GM23338 (cell line): ENCODE measurements at regions not wholly inside any gene's neighbourhood (a gene's known extent, or its start where the extent isn't known, plus 50 kb on each side); places are given as distances from the start of the nearest gene placed in this dataset.

Experiments used
- ATAC-seq: fragments of 200-7000 bp; cut with Tn5 transposase; 3 replicates; pipeline ENCODE4 v1.9.1; 2020
- DNase-seq: peaks from one replicate; pipeline ENCODE4 v3.0.0-alpha.2; 2015; ENCODE audit warnings: low spot score
- H2AFZ ChIP-seq: fragments of 200-600 bp; sonication (generic); 2 replicates; pipeline ENCODE4 v1.8.0; 2016; ENCODE audit warnings: antibody characterized with exemption, mild to moderate bottlenecking, moderate library complexity
- H3F3A ChIP-seq: fragments of 200-600 bp; sonication (generic); replicated peaks from 2 replicates; pipeline ENCODE4 v1.8.0; 2017; ENCODE audit warnings: antibody characterized with exemption, mixed run types, low read depth
- H3K27ac ChIP-seq: fragments of 200-600 bp; sonication (generic); 2 replicates; pipeline ENCODE4 v1.6.1; 2016; ENCODE audit warnings: low read depth
- H3K27me3 ChIP-seq: fragments of 200-600 bp; sonication (generic); 2 replicates; pipeline ENCODE4 v1.8.0; 2016; ENCODE audit warnings: mild to moderate bottlenecking, mixed run types, moderate library complexity; ENCODE audit not compliant: insufficient read depth
- H3K36me3 ChIP-seq: fragments of 200-600 bp; sonication (generic); 2 replicates; pipeline ENCODE4 v1.8.0; 2016; ENCODE audit warnings: mild to moderate bottlenecking; ENCODE audit not compliant: insufficient read depth
- H3K4me1 ChIP-seq: fragments of 200-600 bp; sonication (generic); 2 replicates; pipeline ENCODE4 v1.8.0; 2016; ENCODE audit warnings: mild to moderate bottlenecking, moderate library complexity; ENCODE audit not compliant: insufficient read depth
- H3K4me2 ChIP-seq: fragments of 200-600 bp; sonication (generic); 2 replicates; pipeline ENCODE4 v1.7.1; 2017; ENCODE audit warnings: mixed run types
- H3K4me3 ChIP-seq: fragments of 200-600 bp; sonication (generic); 2 replicates; pipeline ENCODE4 v1.6.1; 2016; ENCODE audit warnings: mixed run types
- H3K79me2 ChIP-seq: fragments of 200-600 bp; sonication (generic); replicated peaks from 2 replicates; pipeline ENCODE4 v1.8.0; 2017; ENCODE audit warnings: mild to moderate bottlenecking; ENCODE audit not compliant: insufficient read depth
- H3K9me2 ChIP-seq: fragments of 200-600 bp; sonication (generic); 2 replicates; pipeline ENCODE4 v1.8.0; 2017; ENCODE audit not compliant: insufficient read depth
- H4K20me1 ChIP-seq: fragments of 200-600 bp; sonication (generic); replicated peaks from 2 replicates; pipeline ENCODE4 v1.8.0; 2017; ENCODE audit warnings: mild to moderate bottlenecking; ENCODE audit not compliant: insufficient read depth
- H3K27ac Mint-ChIP-seq: 2 replicates; pipeline ENCODE4 v1.8.0; 2020; ENCODE audit warnings: inconsistent platforms, mild to moderate bottlenecking, moderate library complexity, mixed read lengths
- H3K27me3 Mint-ChIP-seq: 3 replicates; pipeline ENCODE4 v1.8.0; 2022; ENCODE audit warnings: low read depth, mild to moderate bottlenecking, moderate library complexity, mixed read lengths, inconsistent platforms; ENCODE audit not compliant: insufficient read depth, poor library complexity
- H3K36me3 Mint-ChIP-seq: 3 replicates; pipeline ENCODE4 v1.8.0; 2021; ENCODE audit warnings: low read depth, mild to moderate bottlenecking, inconsistent platforms, moderate library complexity, mixed read lengths
- H3K4me1 Mint-ChIP-seq: 3 replicates; pipeline ENCODE4 v1.8.0; 2020; ENCODE audit warnings: mild to moderate bottlenecking, inconsistent platforms, mixed read lengths
- H3K4me3 Mint-ChIP-seq: 3 replicates; pipeline ENCODE4 v1.8.0; 2021; ENCODE audit warnings: moderate library complexity, mild to moderate bottlenecking, inconsistent platforms, mixed read lengths
- H3K9me3 Mint-ChIP-seq: 3 replicates; pipeline ENCODE4 v1.8.0; 2020; ENCODE audit warnings: moderate library complexity, mild to moderate bottlenecking, inconsistent platforms, mixed read lengths
- CREB1 ChIP-seq: fragments of 250-450 bp; sonication (Bioruptor Pico); IDR thresholded peaks from 2 replicates; pipeline ENCODE4 v1.5.0; 2020; ENCODE audit warnings: low read depth, mild to moderate bottlenecking, moderate library complexity
- EZH2 ChIP-seq: fragments of 200-600 bp; sonication (generic); IDR thresholded peaks from one replicate; pipeline ENCODE4 v1.8.0; 2017; ENCODE audit warnings: antibody characterized with exemption, mild to moderate bottlenecking, low read depth; ENCODE audit not compliant: unreplicated experiment
- EZH2phosphoT487 ChIP-seq: fragments of 200-600 bp; sonication (generic); IDR thresholded peaks from one replicate; pipeline ENCODE4 v1.8.1; 2018; ENCODE audit warnings: antibody characterized with exemption; ENCODE audit not compliant: unreplicated experiment
- JUNB ChIP-seq: IDR thresholded peaks from one replicate; pipeline ENCODE4 v1.6.1; 2016; ENCODE audit warnings: antibody characterized with exemption; ENCODE audit not compliant: unreplicated experiment
- NANOG ChIP-seq: IDR thresholded peaks from 2 replicates; pipeline ENCODE4 v1.6.1; 2016; ENCODE audit warnings: antibody characterized with exemption, borderline replicate concordance
- POLR2AphosphoS5 ChIP-seq: IDR thresholded peaks from 2 replicates; pipeline ENCODE4 v1.6.1; 2016; ENCODE audit warnings: antibody characterized with exemption, low read depth
- STAT1 ChIP-seq: IDR thresholded peaks from one replicate; pipeline ENCODE4 v1.6.1; 2016; ENCODE audit warnings: antibody characterized with exemption; ENCODE audit not compliant: unreplicated experiment
- ZNF114 ChIP-seq: fragments of 250-450 bp; sonication (Bioruptor Pico); IDR thresholded peaks from 2 replicates; pipeline ENCODE4 v1.5.0; 2020; ENCODE audit warnings: mild to moderate bottlenecking, moderate library complexity
- ZNF331 ChIP-seq: fragments of 250-450 bp; sonication (Bioruptor Pico); IDR thresholded peaks from 2 replicates; pipeline ENCODE4 v1.5.0; 2020; ENCODE audit warnings: low read depth, mild to moderate bottlenecking, moderate library complexity
- TF ChIP-seq, protein P1 (sequence below): IDR thresholded peaks from one replicate; pipeline ENCODE4 v1.6.1; 2018; ENCODE audit warnings: antibody characterized with exemption; ENCODE audit not compliant: unreplicated experiment
- TF ChIP-seq, protein P2 (sequence below): fragments of 250-450 bp; sonication (Bioruptor Pico); IDR thresholded peaks from 2 replicates; pipeline ENCODE4 v1.5.0; 2020; ENCODE audit warnings: mild to moderate bottlenecking, moderate library complexity
- TF ChIP-seq, protein P3 (sequence below), 2 experiments: fragments of 200-600 bp in 1 of 2; sonication (generic) in 1 of 2; conservative IDR thresholded peaks; 2 replicates each; pipeline versions ENCODE4 v1.5.1 to v1.6.1; 2016 to 2017; ENCODE audit warnings: antibody characterized with exemption in 2 of 2, low read depth in 2 of 2, mild to moderate bottlenecking in 2 of 2, moderate library complexity in 1 of 2
- TF ChIP-seq, protein P4 (sequence below): IDR thresholded peaks from 2 replicates; pipeline ENCODE4 v1.6.1; 2016; ENCODE audit warnings: antibody characterized with exemption

DNA sequence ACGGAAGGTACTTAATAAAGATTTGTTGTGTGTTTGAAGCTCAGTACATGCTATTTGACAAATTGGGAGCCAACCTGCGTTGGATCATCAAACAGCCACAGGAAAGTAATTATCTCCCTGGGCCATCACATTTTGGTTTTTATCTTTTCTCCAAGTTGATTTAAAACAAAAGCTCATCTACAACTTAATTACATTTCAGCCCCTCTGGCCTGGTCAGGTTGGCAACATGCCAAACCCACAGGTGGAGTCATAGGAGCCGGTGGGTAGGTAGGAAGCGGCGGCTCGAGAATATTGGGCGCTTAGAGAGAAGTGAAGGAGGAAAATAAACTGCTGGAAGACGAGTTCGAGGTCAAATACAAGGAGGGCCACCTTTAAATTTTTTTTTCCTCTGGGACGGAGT is 64.9 kb upstream of the FANCC start:
- peaks cover 6% of the 10 kb centered on the region for H3K27me3 Mint-ChIP-seq
- no peak overlapping the region for H3K4me3 Mint-ChIP-seq
- Histone ChIP-seq H3K4me1 (no peaks in the 10 kb centered on the region), H3K27ac (no peak overlapping the region), H3K4me3 (no peak overlapping the region), H4K20me1 (no peaks in the 10 kb centered on the region), H3F3A (no peaks in the 10 kb centered on the region), H3K27me3 (no peaks in the 10 kb centered on the region), H3K4me2 (no peak overlapping the region), H3K79me2 (no peaks in the 10 kb centered on the region), H3K9me2 (no peaks in the 10 kb centered on the region), H2AFZ (no peak overlapping the region), H3K36me3 (no peaks in the 10 kb centered on the region)
- H3K27ac Mint-ChIP-seq: no peak overlapping the region
- TF ChIP-seq ZNF331: no peak
- no peak for TF ChIP-seq EZH2
- TF ChIP-seq, protein P1, sequence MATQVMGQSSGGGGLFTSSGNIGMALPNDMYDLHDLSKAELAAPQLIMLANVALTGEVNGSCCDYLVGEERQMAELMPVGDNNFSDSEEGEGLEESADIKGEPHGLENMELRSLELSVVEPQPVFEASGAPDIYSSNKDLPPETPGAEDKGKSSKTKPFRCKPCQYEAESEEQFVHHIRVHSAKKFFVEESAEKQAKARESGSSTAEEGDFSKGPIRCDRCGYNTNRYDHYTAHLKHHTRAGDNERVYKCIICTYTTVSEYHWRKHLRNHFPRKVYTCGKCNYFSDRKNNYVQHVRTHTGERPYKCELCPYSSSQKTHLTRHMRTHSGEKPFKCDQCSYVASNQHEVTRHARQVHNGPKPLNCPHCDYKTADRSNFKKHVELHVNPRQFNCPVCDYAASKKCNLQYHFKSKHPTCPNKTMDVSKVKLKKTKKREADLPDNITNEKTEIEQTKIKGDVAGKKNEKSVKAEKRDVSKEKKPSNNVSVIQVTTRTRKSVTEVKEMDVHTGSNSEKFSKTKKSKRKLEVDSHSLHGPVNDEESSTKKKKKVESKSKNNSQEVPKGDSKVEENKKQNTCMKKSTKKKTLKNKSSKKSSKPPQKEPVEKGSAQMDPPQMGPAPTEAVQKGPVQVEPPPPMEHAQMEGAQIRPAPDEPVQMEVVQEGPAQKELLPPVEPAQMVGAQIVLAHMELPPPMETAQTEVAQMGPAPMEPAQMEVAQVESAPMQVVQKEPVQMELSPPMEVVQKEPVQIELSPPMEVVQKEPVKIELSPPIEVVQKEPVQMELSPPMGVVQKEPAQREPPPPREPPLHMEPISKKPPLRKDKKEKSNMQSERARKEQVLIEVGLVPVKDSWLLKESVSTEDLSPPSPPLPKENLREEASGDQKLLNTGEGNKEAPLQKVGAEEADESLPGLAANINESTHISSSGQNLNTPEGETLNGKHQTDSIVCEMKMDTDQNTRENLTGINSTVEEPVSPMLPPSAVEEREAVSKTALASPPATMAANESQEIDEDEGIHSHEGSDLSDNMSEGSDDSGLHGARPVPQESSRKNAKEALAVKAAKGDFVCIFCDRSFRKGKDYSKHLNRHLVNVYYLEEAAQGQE: no peak
- TF ChIP-seq CREB1 (CRISPR knock-in tag): no peak
- no peak for TF ChIP-seq POLR2AphosphoS5
- no peak for TF ChIP-seq ZNF114 (CRISPR knock-in tag)
- TF ChIP-seq, protein P2, sequence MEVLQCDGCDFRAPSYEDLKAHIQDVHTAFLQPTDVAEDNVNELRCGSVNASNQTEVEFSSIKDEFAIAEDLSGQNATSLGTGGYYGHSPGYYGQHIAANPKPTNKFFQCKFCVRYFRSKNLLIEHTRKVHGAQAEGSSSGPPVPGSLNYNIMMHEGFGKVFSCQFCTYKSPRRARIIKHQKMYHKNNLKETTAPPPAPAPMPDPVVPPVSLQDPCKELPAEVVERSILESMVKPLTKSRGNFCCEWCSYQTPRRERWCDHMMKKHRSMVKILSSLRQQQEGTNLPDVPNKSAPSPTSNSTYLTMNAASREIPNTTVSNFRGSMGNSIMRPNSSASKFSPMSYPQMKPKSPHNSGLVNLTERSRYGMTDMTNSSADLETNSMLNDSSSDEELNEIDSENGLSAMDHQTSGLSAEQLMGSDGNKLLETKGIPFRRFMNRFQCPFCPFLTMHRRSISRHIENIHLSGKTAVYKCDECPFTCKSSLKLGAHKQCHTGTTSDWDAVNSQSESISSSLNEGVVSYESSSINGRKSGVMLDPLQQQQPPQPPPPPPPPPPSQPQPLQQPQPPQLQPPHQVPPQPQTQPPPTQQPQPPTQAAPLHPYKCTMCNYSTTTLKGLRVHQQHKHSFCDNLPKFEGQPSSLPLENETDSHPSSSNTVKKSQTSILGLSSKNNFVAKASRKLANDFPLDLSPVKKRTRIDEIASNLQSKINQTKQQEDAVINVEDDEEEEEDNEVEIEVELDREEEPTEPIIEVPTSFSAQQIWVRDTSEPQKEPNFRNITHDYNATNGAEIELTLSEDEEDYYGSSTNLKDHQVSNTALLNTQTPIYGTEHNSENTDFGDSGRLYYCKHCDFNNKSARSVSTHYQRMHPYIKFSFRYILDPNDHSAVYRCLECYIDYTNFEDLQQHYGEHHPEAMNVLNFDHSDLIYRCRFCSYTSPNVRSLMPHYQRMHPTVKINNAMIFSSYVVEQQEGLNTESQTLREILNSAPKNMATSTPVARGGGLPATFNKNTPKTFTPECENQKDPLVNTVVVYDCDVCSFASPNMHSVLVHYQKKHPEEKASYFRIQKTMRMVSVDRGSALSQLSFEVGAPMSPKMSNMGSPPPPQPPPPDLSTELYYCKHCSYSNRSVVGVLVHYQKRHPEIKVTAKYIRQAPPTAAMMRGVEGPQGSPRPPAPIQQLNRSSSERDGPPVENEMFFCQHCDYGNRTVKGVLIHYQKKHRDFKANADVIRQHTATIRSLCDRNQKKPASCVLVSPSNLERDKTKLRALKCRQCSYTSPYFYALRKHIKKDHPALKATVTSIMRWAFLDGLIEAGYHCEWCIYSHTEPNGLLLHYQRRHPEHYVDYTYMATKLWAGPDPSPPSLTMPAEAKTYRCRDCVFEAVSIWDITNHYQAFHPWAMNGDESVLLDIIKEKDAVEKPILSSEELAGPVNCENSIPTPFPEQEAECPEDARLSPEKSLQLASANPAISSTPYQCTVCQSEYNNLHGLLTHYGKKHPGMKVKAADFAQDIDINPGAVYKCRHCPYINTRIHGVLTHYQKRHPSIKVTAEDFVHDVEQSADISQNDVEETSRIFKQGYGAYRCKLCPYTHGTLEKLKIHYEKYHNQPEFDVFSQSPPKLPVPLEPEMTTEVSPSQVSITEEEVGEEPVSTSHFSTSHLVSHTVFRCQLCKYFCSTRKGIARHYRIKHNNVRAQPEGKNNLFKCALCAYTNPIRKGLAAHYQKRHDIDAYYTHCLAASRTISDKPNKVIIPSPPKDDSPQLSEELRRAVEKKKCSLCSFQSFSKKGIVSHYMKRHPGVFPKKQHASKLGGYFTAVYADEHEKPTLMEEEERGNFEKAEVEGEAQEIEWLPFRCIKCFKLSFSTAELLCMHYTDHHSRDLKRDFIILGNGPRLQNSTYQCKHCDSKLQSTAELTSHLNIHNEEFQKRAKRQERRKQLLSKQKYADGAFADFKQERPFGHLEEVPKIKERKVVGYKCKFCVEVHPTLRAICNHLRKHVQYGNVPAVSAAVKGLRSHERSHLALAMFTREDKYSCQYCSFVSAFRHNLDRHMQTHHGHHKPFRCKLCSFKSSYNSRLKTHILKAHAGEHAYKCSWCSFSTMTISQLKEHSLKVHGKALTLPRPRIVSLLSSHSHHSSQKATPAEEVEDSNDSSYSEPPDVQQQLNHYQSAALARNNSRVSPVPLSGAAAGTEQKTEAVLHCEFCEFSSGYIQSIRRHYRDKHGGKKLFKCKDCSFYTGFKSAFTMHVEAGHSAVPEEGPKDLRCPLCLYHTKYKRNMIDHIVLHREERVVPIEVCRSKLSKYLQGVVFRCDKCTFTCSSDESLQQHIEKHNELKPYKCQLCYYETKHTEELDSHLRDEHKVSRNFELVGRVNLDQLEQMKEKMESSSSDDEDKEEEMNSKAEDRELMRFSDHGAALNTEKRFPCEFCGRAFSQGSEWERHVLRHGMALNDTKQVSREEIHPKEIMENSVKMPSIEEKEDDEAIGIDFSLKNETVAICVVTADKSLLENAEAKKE (CRISPR knock-in tag): no peak
- no peak for TF ChIP-seq NANOG
- TF ChIP-seq EZH2phosphoT487: no peak
- TF ChIP-seq, protein P3, sequence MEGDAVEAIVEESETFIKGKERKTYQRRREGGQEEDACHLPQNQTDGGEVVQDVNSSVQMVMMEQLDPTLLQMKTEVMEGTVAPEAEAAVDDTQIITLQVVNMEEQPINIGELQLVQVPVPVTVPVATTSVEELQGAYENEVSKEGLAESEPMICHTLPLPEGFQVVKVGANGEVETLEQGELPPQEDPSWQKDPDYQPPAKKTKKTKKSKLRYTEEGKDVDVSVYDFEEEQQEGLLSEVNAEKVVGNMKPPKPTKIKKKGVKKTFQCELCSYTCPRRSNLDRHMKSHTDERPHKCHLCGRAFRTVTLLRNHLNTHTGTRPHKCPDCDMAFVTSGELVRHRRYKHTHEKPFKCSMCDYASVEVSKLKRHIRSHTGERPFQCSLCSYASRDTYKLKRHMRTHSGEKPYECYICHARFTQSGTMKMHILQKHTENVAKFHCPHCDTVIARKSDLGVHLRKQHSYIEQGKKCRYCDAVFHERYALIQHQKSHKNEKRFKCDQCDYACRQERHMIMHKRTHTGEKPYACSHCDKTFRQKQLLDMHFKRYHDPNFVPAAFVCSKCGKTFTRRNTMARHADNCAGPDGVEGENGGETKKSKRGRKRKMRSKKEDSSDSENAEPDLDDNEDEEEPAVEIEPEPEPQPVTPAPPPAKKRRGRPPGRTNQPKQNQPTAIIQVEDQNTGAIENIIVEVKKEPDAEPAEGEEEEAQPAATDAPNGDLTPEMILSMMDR (conservative IDR thresholded peaks at IDR 0.05; ENCODE audit: low read depth in 2 of 2): no peak
- TF ChIP-seq JUNB: no peak
- TF ChIP-seq, protein P4, sequence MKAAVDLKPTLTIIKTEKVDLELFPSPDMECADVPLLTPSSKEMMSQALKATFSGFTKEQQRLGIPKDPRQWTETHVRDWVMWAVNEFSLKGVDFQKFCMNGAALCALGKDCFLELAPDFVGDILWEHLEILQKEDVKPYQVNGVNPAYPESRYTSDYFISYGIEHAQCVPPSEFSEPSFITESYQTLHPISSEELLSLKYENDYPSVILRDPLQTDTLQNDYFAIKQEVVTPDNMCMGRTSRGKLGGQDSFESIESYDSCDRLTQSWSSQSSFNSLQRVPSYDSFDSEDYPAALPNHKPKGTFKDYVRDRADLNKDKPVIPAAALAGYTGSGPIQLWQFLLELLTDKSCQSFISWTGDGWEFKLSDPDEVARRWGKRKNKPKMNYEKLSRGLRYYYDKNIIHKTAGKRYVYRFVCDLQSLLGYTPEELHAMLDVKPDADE: no peak
- TF ChIP-seq STAT1: no peak
- H3K9me3 Mint-ChIP-seq: no peaks in the 10 kb centered on the region; the same call in 2 of the 3 replicates
- no peaks in the 10 kb centered on the region for H3K36me3 Mint-ChIP-seq
- 0 out of 3 replicates have a peak, but pooled peaks cover 2% of the 10 kb centered on the region for H3K4me1 Mint-ChIP-seq
- DNase-seq (no peak), ATAC-seq (no peak)
